ENCODE measurements at regions not wholly inside any gene's neighbourhood (a gene's known extent, or its start where the extent isn't known, plus 50 kb on each side); places are given as distances from the start of the nearest gene placed in this dataset.
"Not testable (repeated sequence)": the region's sequence is repeated elsewhere in the genome, so short reads cannot be mapped to it uniquely, and the experiment has no call there.

- ATAC-seq = not testable (repeated sequence)
Measured at GRCh38 chr17:21781666-21782024, 89.3 kb downstream of the KCNJ18 start.

GRCh38 chr17:21782107-21782506, 89.8 kb downstream of the KCNJ18 start:
- ATAC-seq = not testable (repeated sequence)

GRCh38 chr17:21782604-21783003, 90.3 kb downstream of the KCNJ18 start:
- ATAC-seq = not testable (repeated sequence)

- ATAC-seq = not testable (repeated sequence)
Measured at GRCh38 chr17:21783017-21783416, 90.7 kb downstream of the KCNJ18 start.

GRCh38 chr17:21814272-21814671, 121.9 kb downstream of the KCNJ18 start:
- not testable (repeated sequence) for ATAC-seq

- no peak for ATAC-seq
Measured at GRCh38 chr17:21814776-21815175, 122.5 kb downstream of the KCNJ18 start.

GRCh38 chr17:21815352-21816063, 123.2 kb downstream of the KCNJ18 start:
- ATAC-seq = no peak

GRCh38 chr17:21816592-21817567, 124.6 kb downstream of the KCNJ18 start:
- no peak for ATAC-seq

- no peak for ATAC-seq
Measured at GRCh38 chr17:21817791-21818364, 125.6 kb downstream of the KCNJ18 start.

GRCh38 chr17:21823090-21823489, 130.8 kb downstream of the KCNJ18 start:
- ATAC-seq = no peak

GRCh38 chr17:21823643-21824042, 131.3 kb downstream of the KCNJ18 start:
- no peak for ATAC-seq

GRCh38 chr17:21841839-21842238, 149.5 kb downstream of the KCNJ18 start:
- ATAC-seq = no peak

- ATAC-seq = no peak
Measured at GRCh38 chr17:21842332-21843317, 150.3 kb downstream of the KCNJ18 start.

GRCh38 chr17:21843318-21843865, 151.1 kb downstream of the KCNJ18 start:
- ATAC-seq = no peak

GRCh38 chr17:21843951-21844590, 151.7 kb downstream of the KCNJ18 start:
- no peak for ATAC-seq

- not testable (repeated sequence) for ATAC-seq
Measured at GRCh38 chr17:21848510-21848909, 156.2 kb downstream of the KCNJ18 start.

GRCh38 chr17:21849030-21849429, 156.7 kb downstream of the KCNJ18 start:
- ATAC-seq = not testable (repeated sequence)

GRCh38 chr17:21850614-21851013, 158.3 kb downstream of the KCNJ18 start:
- ATAC-seq = not testable (repeated sequence)
